ENCODE measurements at regions not wholly inside any gene's neighbourhood (a gene's known extent, or its start where the extent isn't known, plus 50 kb on each side); places are given as distances from the start of the nearest gene placed in this dataset.
"Not testable (repeated sequence)": the region's sequence is repeated elsewhere in the genome, so short reads cannot be mapped to it uniquely, and the experiment has no call there.

GRCh38 chr6:133130863-133131262, 110.3 kb upstream of the EYA4 start:
- no peak for DNase-seq

GRCh38 chr6:133131621-133132465, 109.3 kb upstream of the EYA4 start:
- DNase-seq = no peak

DNA sequence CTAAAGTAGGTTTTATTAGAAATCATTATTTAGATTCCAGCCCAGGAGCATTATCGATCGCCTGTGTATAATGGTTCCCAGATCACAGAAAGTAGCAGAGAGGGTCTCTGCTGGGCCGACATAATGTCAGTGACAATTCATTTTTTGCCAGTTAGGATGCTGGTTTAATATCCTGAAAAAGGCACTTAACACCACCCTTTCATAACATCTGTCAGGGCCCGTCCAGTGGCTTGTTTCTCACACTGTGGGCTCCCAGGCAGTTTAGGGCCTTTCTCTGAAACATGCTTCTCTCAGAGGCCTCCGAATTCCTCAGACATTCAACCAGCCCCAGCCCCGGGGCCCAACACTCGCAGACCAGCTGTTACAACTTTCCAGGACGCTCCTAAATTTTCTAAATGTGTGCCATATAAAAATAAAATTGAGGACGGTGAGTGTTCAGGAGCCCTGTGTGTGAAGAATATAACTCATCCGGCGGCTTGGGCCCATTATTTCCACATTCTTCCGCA, 108.6 kb upstream of the EYA4 start:
- no peak for DNase-seq

GRCh38 chr6:133136177-133136880, 104.8 kb upstream of the EYA4 start:
- DNase-seq = no peak

DNA sequence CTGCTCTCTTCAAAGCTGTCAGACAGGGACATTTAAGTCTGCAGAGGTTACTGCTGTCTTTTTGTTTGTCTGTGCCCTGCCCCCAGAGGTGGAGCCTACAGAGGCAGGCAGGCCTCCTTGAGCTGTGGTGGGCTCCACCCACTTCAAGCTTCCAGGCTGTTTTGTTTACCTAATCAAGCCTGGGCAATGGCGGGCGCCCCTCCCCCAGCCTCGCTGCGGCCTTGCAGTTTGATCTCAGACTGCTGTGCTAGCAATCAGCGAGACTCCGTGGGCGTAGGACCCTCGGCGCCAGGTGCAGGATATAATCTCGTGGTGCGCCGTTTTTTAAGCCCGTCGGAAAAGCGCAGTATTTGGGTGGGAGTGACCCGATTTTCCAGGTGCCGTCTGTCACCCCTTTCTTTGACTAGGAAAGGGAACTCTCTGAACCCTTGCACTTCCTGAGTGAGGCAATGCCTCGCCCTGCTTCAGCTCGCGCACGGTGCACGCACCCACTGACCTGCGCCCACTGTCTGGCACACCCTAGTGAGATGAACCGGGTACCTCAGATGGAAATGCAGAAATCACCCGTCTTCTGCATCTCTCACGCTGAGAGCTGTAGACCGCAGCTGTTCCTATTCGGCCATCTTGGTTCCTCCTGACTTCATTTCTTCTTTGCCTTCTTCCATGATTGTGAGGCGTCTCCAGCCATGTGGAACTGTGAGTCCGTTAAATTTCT, 93.5 kb upstream of the EYA4 start:
- not testable (repeated sequence) for DNase-seq

DNA sequence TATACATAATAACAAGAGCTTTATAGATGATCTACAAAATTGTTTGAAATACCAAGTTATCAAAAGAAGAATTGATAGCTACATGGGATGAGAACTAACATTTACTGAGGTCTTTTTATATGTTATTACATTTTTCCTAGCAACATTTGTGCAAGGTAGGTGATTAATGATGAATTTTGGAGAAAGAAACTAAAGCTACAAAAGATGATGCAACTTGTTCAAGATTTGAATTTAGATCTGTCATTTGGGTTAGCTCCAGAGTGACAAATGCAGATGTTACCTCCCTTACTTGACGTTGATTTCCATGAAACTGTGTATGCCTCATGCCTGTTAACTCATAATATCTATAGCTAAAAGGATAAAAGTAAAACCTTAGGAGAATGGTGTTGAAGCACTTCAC, 84.5 kb upstream of the EYA4 start:
- DNase-seq = no peak

- DNase-seq = no peak
Measured at GRCh38 chr6:133157995-133158394, 83.2 kb upstream of the EYA4 start.

- DNase-seq = no peak
Measured at GRCh38 chr6:133159255-133159795, 81.8 kb upstream of the EYA4 start.

- DNase-seq = no peak
Measured at GRCh38 chr6:133160536-133160935, 80.6 kb upstream of the EYA4 start.

- DNase-seq = no peak
Measured at GRCh38 chr6:133165235-133165634, 75.9 kb upstream of the EYA4 start.

DNA sequence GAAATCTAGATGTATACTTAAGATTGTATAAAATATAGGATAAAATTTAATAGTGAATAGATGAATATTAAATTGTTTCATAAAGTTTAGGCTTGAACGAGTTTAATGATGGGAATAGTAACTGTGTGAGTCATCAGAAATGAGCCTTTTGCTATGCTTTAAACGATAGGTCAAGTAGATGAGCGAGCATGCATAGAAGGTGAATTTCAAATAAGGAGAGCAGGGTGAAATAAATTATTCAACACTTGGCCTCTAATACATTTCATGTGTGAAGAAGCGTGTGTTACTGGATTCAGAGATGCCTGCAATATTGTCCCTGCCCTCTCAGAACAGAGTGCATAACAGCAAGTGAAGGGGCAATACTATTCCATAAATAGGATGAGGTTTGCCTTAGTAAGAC, 74.4 kb upstream of the EYA4 start:
- DNase-seq = no peak

- no peak for DNase-seq
Measured at GRCh38 chr6:133169901-133170300, 71.3 kb upstream of the EYA4 start.

DNA sequence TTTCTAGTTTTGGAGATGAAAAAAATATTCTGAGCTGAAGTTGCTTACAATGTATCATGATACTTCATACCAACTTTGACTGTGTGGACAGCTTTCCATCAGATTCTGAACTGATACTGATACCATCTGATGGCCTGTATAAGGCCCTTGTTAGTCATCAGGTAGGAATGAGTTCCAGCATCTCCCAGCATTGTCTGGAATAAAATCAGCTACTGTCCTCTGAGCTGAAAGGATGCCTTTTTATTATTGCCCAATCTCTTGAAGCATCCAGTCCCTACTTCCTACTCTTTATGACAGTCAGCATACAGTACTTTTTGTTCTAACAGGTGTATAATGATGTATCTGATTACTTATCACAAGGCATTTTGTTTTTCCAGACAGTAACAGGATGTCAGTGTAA, 70.6 kb upstream of the EYA4 start:
- DNase-seq = no peak

DNA sequence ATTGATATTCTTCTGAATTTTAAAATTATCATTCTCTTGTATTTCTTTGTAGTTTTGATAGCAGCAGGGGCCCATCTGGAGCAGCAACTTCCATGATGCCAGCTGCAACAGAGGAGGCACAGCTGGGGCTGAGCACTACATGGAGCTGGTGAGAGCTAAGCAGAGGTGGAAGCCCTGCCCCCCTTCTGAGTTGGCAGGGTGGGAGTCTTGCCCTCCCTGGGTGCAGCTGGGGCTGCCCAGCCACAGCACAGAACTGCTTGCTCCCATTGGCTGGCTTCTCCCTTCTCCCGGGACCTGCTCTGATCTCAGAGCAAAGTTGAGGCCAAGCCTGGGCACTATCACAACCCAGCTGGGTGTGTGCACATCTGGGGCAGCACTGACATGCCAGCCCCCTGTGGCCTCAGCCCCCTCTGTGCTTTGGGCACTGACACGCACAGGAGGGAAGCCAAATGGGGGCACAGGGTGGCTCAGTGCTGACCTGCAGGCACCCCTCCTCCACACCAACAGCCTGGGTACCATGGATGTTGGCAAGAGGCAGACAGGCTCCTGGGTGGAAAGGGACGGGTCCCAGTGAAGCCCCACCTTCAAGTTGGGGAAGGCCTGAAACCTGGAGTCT, 69.1 kb upstream of the EYA4 start:
- DNase-seq = no peak

DNA sequence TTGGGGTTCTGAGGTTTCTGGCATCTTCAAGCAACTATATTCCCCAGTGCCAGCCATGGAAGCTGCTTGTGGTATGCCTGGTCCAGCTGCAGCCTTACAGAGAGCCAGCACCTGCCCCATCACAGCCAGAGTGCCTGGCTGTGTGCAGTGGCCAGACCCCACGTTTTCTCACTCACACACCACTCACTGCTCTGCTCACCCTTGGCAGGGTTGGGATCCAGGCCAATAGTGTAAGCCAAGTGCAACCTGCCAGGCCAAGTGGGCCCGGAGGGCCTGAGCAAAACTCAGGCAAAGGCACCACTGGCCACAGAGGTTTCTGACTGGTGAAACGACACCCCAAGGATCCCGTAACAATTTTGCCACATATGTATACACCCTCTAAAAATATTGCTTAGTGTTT, 67.9 kb upstream of the EYA4 start:
- DNase-seq = no peak

GRCh38 chr6:133179481-133179880, 61.7 kb upstream of the EYA4 start:
- no peak for DNase-seq

GRCh38 chr6:133183691-133184090, 57.5 kb upstream of the EYA4 start:
- no peak for DNase-seq

DNA sequence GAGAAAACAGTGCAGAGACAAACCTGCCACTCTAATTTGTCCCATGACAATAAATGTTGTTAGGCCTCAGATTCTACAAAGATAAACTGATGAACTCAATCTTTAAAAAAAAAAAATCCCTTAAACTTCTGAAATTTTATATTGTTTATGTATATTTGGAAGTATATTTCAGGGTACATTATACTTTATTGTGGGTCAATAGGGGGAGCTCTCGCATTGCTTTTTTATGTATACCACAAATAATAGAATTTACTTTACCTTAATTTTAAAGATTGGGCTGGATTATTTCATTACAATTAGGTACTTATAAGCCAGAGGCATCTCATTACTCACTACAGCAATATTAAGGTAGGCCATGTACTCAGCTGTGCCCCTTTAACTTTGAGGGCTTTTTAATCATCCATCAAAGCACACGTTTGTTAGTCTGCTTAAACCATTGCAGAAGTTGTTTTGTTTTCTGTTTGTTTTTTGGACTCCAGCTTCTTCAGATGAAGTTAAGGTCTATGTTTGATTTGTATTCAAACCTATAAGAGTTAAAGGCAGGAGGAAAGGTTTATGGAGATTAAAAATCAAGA, 56.3 kb upstream of the EYA4 start:
- no peak for DNase-seq

DNA sequence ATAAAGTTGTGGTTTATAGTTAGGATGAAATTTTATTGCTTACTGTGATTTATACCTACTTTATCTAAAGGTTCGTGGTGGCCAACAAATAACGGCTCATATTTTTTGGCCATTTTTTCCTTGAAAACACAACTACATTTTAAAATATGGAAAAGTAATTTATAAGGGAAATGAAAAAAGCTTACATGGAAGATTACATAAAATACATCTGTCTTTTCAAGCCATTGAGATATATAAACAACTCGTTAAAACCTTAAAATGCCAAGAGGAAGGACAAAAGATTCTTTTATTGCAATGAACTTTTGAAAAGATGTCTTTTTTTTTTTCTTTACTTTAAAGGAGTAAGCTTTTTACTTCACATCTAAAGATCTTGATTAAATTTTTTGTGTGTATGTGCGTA, 55.4 kb upstream of the EYA4 start:
- DNase-seq = no peak

DNA sequence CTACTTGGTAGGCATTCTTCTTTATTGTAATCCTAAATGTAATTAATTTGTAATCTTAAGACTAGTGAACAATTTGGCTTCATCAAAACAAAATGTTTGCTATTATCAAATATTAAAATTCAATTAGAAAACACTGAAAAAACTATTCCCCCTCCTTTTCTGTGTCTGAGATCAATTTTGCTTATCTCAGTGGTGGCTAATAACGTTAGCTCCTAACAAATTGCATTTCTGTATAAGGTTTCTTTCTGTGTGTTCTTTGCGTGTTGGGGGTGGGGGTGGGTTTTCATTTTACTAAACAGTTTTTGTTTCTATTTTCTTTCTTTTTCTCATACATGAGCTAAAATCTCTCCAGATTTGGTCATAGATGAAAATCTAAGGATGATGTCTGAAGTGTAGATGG, 54.0 kb upstream of the EYA4 start:
- DNase-seq = no peak

- no peak for DNase-seq
Measured at GRCh38 chr6:133187657-133188453, 53.3 kb upstream of the EYA4 start.

DNA sequence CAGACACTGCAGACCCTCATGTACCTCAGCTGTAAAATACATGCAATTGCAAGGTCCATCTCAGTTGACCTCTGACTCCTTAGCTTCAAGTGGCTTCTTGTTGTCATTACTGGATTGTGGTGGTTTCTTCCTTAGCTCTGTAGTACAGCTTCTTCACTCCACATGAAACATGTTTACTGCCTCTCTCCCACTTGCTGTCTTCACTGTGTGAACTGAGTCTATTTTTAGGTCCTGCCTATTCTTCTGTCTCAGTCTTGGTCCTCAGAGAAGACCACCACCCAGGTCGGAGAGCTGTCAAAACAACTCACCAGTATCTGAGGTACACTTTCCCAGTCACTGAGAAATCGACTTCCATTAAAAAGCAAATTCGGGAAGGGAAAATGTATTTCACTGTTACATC, 50.2 kb upstream of the EYA4 start:
- DNase-seq = no peak
